GM23338 (cell line): ENCODE measurements at regions not wholly inside any gene's neighbourhood (a gene's known extent, or its start where the extent isn't known, plus 50 kb on each side); places are given as distances from the start of the nearest gene placed in this dataset.

Source experiments
- ATAC-seq: fragments of 200-7000 bp; cut with Tn5 transposase; 3 replicates; pipeline ENCODE4 v1.9.1; 2020
- DNase-seq: peaks from one replicate; pipeline ENCODE4 v3.0.0-alpha.2; 2015; ENCODE audit warnings: low spot score
- H2AFZ ChIP-seq: fragments of 200-600 bp; sonication (generic); 2 replicates; pipeline ENCODE4 v1.8.0; 2016; ENCODE audit warnings: antibody characterized with exemption, mild to moderate bottlenecking, moderate library complexity
- H3F3A ChIP-seq: fragments of 200-600 bp; sonication (generic); replicated peaks from 2 replicates; pipeline ENCODE4 v1.8.0; 2017; ENCODE audit warnings: antibody characterized with exemption, mixed run types, low read depth
- H3K27ac ChIP-seq: fragments of 200-600 bp; sonication (generic); 2 replicates; pipeline ENCODE4 v1.6.1; 2016; ENCODE audit warnings: low read depth
- H3K27me3 ChIP-seq: fragments of 200-600 bp; sonication (generic); 2 replicates; pipeline ENCODE4 v1.8.0; 2016; ENCODE audit warnings: mild to moderate bottlenecking, mixed run types, moderate library complexity; ENCODE audit not compliant: insufficient read depth
- H3K36me3 ChIP-seq: fragments of 200-600 bp; sonication (generic); 2 replicates; pipeline ENCODE4 v1.8.0; 2016; ENCODE audit warnings: mild to moderate bottlenecking; ENCODE audit not compliant: insufficient read depth
- H3K4me1 ChIP-seq: fragments of 200-600 bp; sonication (generic); 2 replicates; pipeline ENCODE4 v1.8.0; 2016; ENCODE audit warnings: mild to moderate bottlenecking, moderate library complexity; ENCODE audit not compliant: insufficient read depth
- H3K4me2 ChIP-seq: fragments of 200-600 bp; sonication (generic); 2 replicates; pipeline ENCODE4 v1.7.1; 2017; ENCODE audit warnings: mixed run types
- H3K4me3 ChIP-seq: fragments of 200-600 bp; sonication (generic); 2 replicates; pipeline ENCODE4 v1.6.1; 2016; ENCODE audit warnings: mixed run types
- H3K79me2 ChIP-seq: fragments of 200-600 bp; sonication (generic); replicated peaks from 2 replicates; pipeline ENCODE4 v1.8.0; 2017; ENCODE audit warnings: mild to moderate bottlenecking; ENCODE audit not compliant: insufficient read depth
- H3K9me2 ChIP-seq: fragments of 200-600 bp; sonication (generic); 2 replicates; pipeline ENCODE4 v1.8.0; 2017; ENCODE audit not compliant: insufficient read depth
- H4K20me1 ChIP-seq: fragments of 200-600 bp; sonication (generic); replicated peaks from 2 replicates; pipeline ENCODE4 v1.8.0; 2017; ENCODE audit warnings: mild to moderate bottlenecking; ENCODE audit not compliant: insufficient read depth
- H3K27ac Mint-ChIP-seq: 2 replicates; pipeline ENCODE4 v1.8.0; 2020; ENCODE audit warnings: inconsistent platforms, mild to moderate bottlenecking, moderate library complexity, mixed read lengths
- H3K27me3 Mint-ChIP-seq: 3 replicates; pipeline ENCODE4 v1.8.0; 2022; ENCODE audit warnings: low read depth, mild to moderate bottlenecking, moderate library complexity, mixed read lengths, inconsistent platforms; ENCODE audit not compliant: insufficient read depth, poor library complexity
- H3K36me3 Mint-ChIP-seq: 3 replicates; pipeline ENCODE4 v1.8.0; 2021; ENCODE audit warnings: low read depth, mild to moderate bottlenecking, inconsistent platforms, moderate library complexity, mixed read lengths
- H3K4me1 Mint-ChIP-seq: 3 replicates; pipeline ENCODE4 v1.8.0; 2020; ENCODE audit warnings: mild to moderate bottlenecking, inconsistent platforms, mixed read lengths
- H3K4me3 Mint-ChIP-seq: 3 replicates; pipeline ENCODE4 v1.8.0; 2021; ENCODE audit warnings: moderate library complexity, mild to moderate bottlenecking, inconsistent platforms, mixed read lengths
- H3K9me3 Mint-ChIP-seq: 3 replicates; pipeline ENCODE4 v1.8.0; 2020; ENCODE audit warnings: moderate library complexity, mild to moderate bottlenecking, inconsistent platforms, mixed read lengths
- CTCF ChIP-seq, 2 experiments: fragments of 200-600 bp in 1 of 2; sonication (generic) in 1 of 2; conservative IDR thresholded peaks; 2 replicates each; pipeline versions ENCODE4 v1.5.1 to v1.6.1; 2016 to 2017; ENCODE audit warnings: antibody characterized with exemption in 2 of 2, low read depth in 2 of 2, mild to moderate bottlenecking in 2 of 2, moderate library complexity in 1 of 2
- ETS1 ChIP-seq: IDR thresholded peaks from 2 replicates; pipeline ENCODE4 v1.6.1; 2016; ENCODE audit warnings: antibody characterized with exemption
- EZH2 ChIP-seq: fragments of 200-600 bp; sonication (generic); IDR thresholded peaks from one replicate; pipeline ENCODE4 v1.8.0; 2017; ENCODE audit warnings: antibody characterized with exemption, mild to moderate bottlenecking, low read depth; ENCODE audit not compliant: unreplicated experiment
- EZH2phosphoT487 ChIP-seq: fragments of 200-600 bp; sonication (generic); IDR thresholded peaks from one replicate; pipeline ENCODE4 v1.8.1; 2018; ENCODE audit warnings: antibody characterized with exemption; ENCODE audit not compliant: unreplicated experiment
- JUNB ChIP-seq: IDR thresholded peaks from one replicate; pipeline ENCODE4 v1.6.1; 2016; ENCODE audit warnings: antibody characterized with exemption; ENCODE audit not compliant: unreplicated experiment
- NANOG ChIP-seq: IDR thresholded peaks from 2 replicates; pipeline ENCODE4 v1.6.1; 2016; ENCODE audit warnings: antibody characterized with exemption, borderline replicate concordance
- POLR2AphosphoS5 ChIP-seq: IDR thresholded peaks from 2 replicates; pipeline ENCODE4 v1.6.1; 2016; ENCODE audit warnings: antibody characterized with exemption, low read depth
- REST ChIP-seq: IDR thresholded peaks from one replicate; pipeline ENCODE4 v1.6.1; 2018; ENCODE audit warnings: antibody characterized with exemption; ENCODE audit not compliant: unreplicated experiment
- ZNF114 ChIP-seq: fragments of 250-450 bp; sonication (Bioruptor Pico); IDR thresholded peaks from 2 replicates; pipeline ENCODE4 v1.5.0; 2020; ENCODE audit warnings: mild to moderate bottlenecking, moderate library complexity
- ZNF331 ChIP-seq: fragments of 250-450 bp; sonication (Bioruptor Pico); IDR thresholded peaks from 2 replicates; pipeline ENCODE4 v1.5.0; 2020; ENCODE audit warnings: low read depth, mild to moderate bottlenecking, moderate library complexity

- Histone ChIP-seq H4K20me1 (no peaks in the 10 kb centered on the region), H2AFZ (no peak overlapping the region), H3F3A (no peaks in the 10 kb centered on the region), H3K27ac (no peak overlapping the region), H3K4me2 (no peak overlapping the region), H3K79me2 (no peaks in the 10 kb centered on the region), H3K27me3 (no peaks in the 10 kb centered on the region), H3K4me1 (no peaks in the 10 kb centered on the region), H3K36me3 (no peaks in the 10 kb centered on the region), H3K4me3 (no peak overlapping the region), H3K9me2 (peaks cover 10% of the 10 kb centered on the region; the same call in 1 of the 2 replicates)
- no peak for ATAC-seq
- Mint-ChIP-seq H3K4me1 (no peaks in the 10 kb centered on the region), H3K27me3 (no peaks in the 10 kb centered on the region), H3K27ac (no peak overlapping the region), H3K36me3 (no peaks in the 10 kb centered on the region), H3K9me3 (no peaks in the 10 kb centered on the region; the same call in 1 of the 3 replicates), H3K4me3 (no peak overlapping the region)
- TF ChIP-seq EZH2phosphoT487 (no peak), EZH2 (no peak), ZNF331 (no peak), REST (no peak), NANOG (no peak), ZNF114 (CRISPR knock-in tag) (no peak), ETS1 (no peak), POLR2AphosphoS5 (no peak), CTCF (conservative IDR thresholded peaks at IDR 0.05; ENCODE audit: low read depth in 2 of 2) (no peak)
- DNase-seq: no peak
These were observed 186.6 kb upstream of the FOXQ1 start for GRCh38 chr6:1125297-1125696.

- H3K4me1 Mint-ChIP-seq: no peaks in the 10 kb centered on the region
- H3K9me3 Mint-ChIP-seq: no peaks in the 10 kb centered on the region; the same call in 1 of the 3 replicates
- H3K27me3 ChIP-seq: no peaks in the 10 kb centered on the region
- H3F3A ChIP-seq: no peaks in the 10 kb centered on the region
- H3K4me3 Mint-ChIP-seq: no peak overlapping the region
- H3K4me3 ChIP-seq: no peak overlapping the region
- H3K79me2 ChIP-seq: no peaks in the 10 kb centered on the region
- H3K4me1 ChIP-seq: no peaks in the 10 kb centered on the region
- no peak overlapping the region for H3K27ac Mint-ChIP-seq
- no peak overlapping the region for H3K27ac ChIP-seq
- ATAC-seq (no peak), DNase-seq (no peak)
- H3K36me3 ChIP-seq: no peaks in the 10 kb centered on the region
- H3K9me2 ChIP-seq: peaks cover 10% of the 10 kb centered on the region; the same call in 1 of the 2 replicates
- no peaks in the 10 kb centered on the region for H4K20me1 ChIP-seq
- no peaks in the 10 kb centered on the region for H3K36me3 Mint-ChIP-seq
- no peak overlapping the region for H2AFZ ChIP-seq
- H3K4me2 ChIP-seq: no peak overlapping the region
- H3K27me3 Mint-ChIP-seq: no peaks in the 10 kb centered on the region
- TF ChIP-seq REST: no peak
- no peak for TF ChIP-seq EZH2phosphoT487
- TF ChIP-seq POLR2AphosphoS5: no peak
- TF ChIP-seq JUNB: no peak
These were observed 187.0 kb upstream of the FOXQ1 start for GRCh38 chr6:1124885-1125284.
